ENCODE measurements at regions not wholly inside any gene's neighbourhood (a gene's known extent, or its start where the extent isn't known, plus 50 kb on each side); places are given as distances from the start of the nearest gene placed in this dataset.
A peak's percentile ranks its signal among the peaks of the same experiment; 100 is the strongest.

DNA sequence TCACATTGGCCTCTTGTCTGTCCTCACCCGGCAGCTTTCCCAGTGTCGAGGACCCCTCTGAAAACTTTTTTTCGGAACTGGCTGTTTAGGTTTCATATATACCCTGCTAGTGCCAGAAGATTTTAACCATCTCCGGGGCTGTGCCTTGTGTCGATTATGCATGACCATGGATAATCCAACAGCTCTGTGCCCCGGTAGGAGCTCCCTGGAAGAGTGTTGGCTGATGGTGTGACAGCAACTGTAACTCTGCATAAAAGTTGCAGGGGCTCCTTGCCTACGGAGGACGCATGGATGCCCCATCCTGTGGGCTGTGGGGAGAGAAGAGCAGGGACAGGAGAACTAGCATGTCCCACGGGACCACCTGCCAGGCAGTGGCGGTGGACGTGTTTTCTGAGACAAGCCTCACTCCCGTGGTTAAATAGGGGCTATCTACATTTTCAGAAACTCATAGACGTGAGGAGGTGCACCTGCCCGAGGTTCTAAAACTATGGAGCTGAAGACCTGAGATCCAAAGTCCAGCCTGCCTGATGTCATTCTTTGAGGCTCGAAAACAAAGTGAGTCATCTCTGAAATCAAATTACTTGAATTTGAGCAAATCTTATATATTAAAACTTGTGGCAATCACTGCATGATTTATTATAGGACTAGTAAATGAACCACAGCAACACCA, 437.2 kb upstream of the HS6ST1 start:
- no peak for DNase-seq

- DNase-seq = peak in 2 of 58 donors; percentile 19 to 40
These were observed 437.7 kb upstream of the HS6ST1 start for GRCh38 chr2:128756365-128756717.

- no peak for DNase-seq
These were observed 447.1 kb upstream of the HS6ST1 start for GRCh38 chr2:128765811-128766210.

- DNase-seq = no peak
These were observed 449.4 kb upstream of the HS6ST1 start for GRCh38 chr2:128768041-128768440.

DNA sequence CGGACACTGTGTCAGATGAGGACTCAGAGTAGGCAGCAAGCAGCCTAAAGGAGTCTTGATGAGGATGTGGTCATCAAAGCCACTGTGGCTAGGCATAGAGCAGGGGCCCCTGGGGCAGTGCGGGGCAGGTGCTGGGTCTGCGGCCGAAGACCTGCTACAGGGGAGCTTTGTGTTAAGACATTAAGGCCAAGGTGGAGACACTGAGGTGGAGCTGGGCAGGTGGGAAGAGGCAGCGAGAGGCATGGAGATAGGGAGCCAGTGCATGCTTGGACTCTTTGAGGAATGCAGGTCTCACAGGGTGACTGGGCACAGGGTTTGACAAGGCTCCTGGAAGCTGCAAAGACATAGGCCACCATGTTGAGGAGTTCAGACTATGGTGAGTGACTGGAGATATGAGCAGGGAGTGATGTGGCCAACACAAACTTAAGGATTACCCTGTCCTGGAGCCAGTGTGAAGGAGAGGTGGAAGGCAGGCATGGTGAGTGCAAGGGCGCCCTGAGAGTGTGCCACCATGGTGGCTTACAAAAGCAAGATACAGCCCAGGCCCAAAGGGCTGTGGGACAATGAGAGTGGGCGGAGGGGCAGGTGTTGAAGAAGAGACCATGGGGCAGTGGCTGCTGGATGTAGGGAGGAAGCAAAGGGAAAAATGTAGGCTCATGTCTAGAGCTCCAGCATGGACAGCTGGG, 450.9 kb upstream of the HS6ST1 start:
- no peak for DNase-seq

- no peak for DNase-seq
These were observed 451.7 kb upstream of the HS6ST1 start for GRCh38 chr2:128770143-128771085.

GRCh38 chr2:128771401-128771800, 452.7 kb upstream of the HS6ST1 start:
- no peak for DNase-seq

DNA sequence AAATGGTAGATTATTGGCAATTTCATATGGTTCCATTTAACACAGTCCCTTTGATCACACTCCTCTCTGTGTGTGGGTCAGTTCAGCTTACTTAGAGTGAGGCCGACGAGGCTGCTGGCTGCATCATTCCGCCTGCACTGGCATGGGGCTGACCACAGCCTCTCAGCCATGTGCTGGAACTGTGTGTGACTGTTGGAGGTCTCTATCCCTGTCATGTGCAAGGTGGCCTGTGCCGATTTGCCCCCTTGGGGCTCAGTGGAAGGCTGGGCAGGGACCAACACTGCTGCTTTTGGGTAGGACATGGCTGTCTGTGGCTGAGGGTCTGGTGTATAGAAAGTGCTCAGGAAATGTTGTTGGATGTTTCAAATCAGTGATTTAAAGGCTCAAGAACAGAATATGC, 454.0 kb upstream of the HS6ST1 start:
- no peak for DNase-seq

DNA sequence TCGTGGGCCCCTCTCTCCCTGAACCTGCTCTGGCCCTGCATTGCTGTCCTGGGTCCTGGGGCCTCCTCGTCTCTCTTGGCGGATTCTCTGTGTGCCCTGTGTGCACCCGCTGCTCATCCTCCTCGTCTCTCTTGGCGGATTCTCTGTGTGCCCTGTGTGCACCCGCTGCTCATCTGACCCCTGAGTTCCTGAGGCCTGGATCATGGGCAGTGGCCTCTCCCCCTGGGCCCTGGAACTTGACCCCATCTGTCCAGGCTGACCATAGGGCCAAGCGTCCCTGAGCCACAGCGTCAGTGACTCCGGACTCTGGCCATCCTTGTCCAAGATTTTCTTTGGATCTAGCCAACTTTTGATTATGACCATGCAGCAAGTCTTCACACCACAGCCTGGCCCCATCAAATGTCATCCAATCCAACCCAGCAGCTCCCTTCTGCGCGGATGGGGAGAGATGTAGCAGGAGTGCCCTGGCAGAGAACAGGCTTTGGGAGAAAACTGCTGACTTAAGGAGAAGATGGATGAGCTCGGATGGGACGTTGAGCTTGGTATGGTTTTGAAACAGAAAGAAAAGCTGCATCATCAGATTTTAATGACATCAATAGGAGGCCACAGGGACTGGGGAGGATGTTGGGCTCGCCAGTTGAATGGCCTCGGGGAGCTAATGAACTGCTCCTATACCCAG, 455.1 kb upstream of the HS6ST1 start:
- DNase-seq = no peak

DNA sequence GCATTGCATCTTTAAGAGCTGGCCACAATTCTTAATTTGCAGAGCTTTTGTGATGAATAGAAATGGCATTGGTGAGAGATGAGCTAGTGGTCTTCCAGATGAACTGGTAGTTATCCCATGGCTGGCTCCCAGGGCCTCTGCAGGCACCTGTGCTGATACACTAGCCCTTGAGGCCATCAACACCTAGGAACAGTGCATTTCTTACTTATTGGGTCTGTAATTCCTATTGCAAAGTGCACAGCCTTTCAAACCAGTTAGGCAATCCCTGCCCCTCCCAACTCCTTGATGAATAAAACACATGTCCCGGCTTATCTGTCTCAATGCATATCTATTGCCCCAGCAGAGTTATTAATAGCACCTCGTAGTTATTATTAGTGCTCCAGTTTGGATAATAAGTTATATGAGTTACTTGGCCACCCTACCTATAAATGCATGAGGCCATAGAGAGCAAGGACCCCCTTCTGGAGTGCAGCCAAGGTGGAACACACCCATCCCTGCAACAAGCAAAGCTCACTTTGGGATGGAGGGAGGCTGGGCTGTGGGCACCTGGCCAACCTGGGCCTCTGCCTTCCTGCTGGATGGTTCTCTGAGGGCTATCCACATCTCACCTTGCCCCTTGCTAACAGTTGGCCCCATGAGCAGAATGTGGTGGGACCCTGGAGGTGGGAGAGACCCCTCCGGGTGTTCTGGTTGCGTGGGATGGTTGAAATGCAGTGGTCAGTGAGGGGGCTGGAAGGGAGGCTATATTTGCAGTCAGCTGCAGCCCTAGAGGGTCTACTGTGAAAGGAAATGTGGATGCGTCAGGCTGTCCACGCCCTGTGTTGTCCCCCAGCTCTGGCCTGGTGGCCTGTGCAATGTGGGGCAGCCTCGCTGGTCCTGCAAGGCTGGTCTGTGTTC, 455.9 kb upstream of the HS6ST1 start:
- DNase-seq = no peak

GRCh38 chr2:128775217-128775913, 456.7 kb upstream of the HS6ST1 start:
- DNase-seq = no peak

DNA sequence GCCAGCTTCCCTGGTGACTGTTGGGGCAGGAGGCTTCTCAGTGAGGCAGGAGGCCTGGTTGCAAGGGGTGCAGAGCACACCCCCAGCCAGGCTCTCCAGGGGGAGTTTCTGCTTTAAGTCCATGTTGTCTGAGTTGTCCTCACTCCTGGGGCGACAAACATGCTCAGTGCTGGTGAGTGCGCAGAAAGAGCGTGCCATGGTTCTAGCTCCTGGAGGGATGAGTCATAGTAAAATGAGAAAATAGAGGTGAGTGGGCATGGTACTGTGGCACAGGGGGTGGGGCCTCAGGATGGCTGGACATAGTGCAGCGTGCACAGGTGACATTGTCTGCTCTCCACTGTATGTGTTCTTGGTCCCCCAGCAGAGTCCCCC, 457.2 kb upstream of the HS6ST1 start:
- DNase-seq = no peak

- no peak for DNase-seq
These were observed 458.0 kb upstream of the HS6ST1 start for GRCh38 chr2:128776461-128777195.

- DNase-seq = no peak
These were observed 458.7 kb upstream of the HS6ST1 start for GRCh38 chr2:128777196-128778035.

DNA sequence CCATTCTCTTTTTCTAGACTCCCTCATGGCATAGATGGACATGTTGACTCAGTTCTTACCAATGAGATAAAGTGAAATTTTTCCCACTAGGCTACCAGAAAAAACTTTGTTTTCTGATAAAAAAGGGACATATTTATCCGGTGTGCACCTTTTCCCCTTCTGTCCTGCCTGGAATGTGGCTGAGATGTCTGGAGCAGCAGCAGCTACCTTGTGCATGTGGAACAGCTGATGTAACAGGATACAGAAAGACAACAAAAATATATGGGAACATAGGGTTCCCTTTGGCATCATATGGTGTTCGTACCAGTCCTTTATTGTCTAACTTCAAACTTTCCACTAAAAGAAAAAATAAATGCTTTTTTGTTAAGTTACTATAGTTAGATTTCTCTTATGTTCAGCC, 460.2 kb upstream of the HS6ST1 start:
- no peak for DNase-seq

GRCh38 chr2:128779301-128780095, 460.8 kb upstream of the HS6ST1 start:
- no peak for DNase-seq

- DNase-seq = no peak
These were observed 461.9 kb upstream of the HS6ST1 start for GRCh38 chr2:128780434-128781080.
